MM.1S (cell line): ENCODE measurements at regions not wholly inside any gene's neighbourhood (a gene's known extent, or its start where the extent isn't known, plus 50 kb on each side); places are given as distances from the start of the nearest gene placed in this dataset.

Experiments used
- DNase-seq: peaks from one replicate; pipeline ENCODE4 v3.0.0-alpha.2; 2015
- H2AFZ ChIP-seq: fragments of 300-600 bp; sonication (generic); 2 replicates; pipeline ENCODE4 v1.6.0; 2016; ENCODE audit warnings: antibody characterized with exemption, low read length
- H3F3A ChIP-seq: fragments of 300-600 bp; sonication (generic); 2 replicates; pipeline ENCODE4 v1.6.1; 2016; ENCODE audit warnings: mild to moderate bottlenecking, antibody characterized with exemption, low read length, moderate library complexity, mixed read lengths; ENCODE audit not compliant: insufficient read depth
- H3K27ac ChIP-seq: fragments of 300-600 bp; sonication (generic); 2 replicates; pipeline ENCODE4 v1.5.1; 2016; ENCODE audit warnings: mild to moderate bottlenecking, low read length
- H3K27me3 ChIP-seq: fragments of 300-600 bp; sonication (generic); replicated peaks from 2 replicates; pipeline ENCODE4 v1.6.0; 2016; ENCODE audit warnings: low read length; ENCODE audit not compliant: insufficient read depth
- H3K36me3 ChIP-seq: fragments of 300-600 bp; sonication (generic); replicated peaks from 2 replicates; pipeline ENCODE4 v1.6.1; 2016; ENCODE audit warnings: mild to moderate bottlenecking, low read length, mixed read lengths; ENCODE audit not compliant: insufficient read depth
- H3K4me1 ChIP-seq: fragments of 300-600 bp; sonication (generic); 2 replicates; pipeline ENCODE4 v1.6.1; 2016; ENCODE audit warnings: low read length, mixed read lengths
- H3K4me2 ChIP-seq: fragments of 300-600 bp; sonication (generic); 2 replicates; pipeline ENCODE4 v1.6.0; 2016; ENCODE audit warnings: low read depth, low read length
- H3K4me3 ChIP-seq: fragments of 300-600 bp; sonication (generic); 2 replicates; pipeline ENCODE4 v1.5.1; 2016; ENCODE audit warnings: low read length, mixed read lengths
- H3K79me2 ChIP-seq: fragments of 300-600 bp; sonication (generic); 2 replicates; pipeline ENCODE4 v1.6.1; 2016; ENCODE audit warnings: mixed run types, low read length, mixed read lengths
- H3K9ac ChIP-seq: fragments of 300-600 bp; sonication (generic); 2 replicates; pipeline ENCODE4 v1.6.1; 2016; ENCODE audit warnings: low read length, mixed read lengths
- H3K9me2 ChIP-seq: fragments of 300-600 bp; sonication (generic); replicated peaks from 2 replicates; pipeline ENCODE4 v1.6.1; 2016; ENCODE audit warnings: mild to moderate bottlenecking, low read length, mixed read lengths; ENCODE audit not compliant: insufficient read depth
- H3K9me3 ChIP-seq: fragments of 300-600 bp; sonication (generic); replicated peaks from 2 replicates; pipeline ENCODE4 v1.6.1; 2016; ENCODE audit warnings: mild to moderate bottlenecking, low read length, mixed read lengths; ENCODE audit not compliant: insufficient read depth
- H4K20me1 ChIP-seq: fragments of 300-600 bp; sonication (generic); 2 replicates; pipeline ENCODE4 v1.6.1; 2016; ENCODE audit warnings: mild to moderate bottlenecking, low read length, moderate library complexity, mixed read lengths; ENCODE audit not compliant: insufficient read depth
- EZH2 ChIP-seq: fragments of 300-600 bp; sonication (generic); optimal IDR thresholded peaks from 2 replicates; pipeline ENCODE3; 2017; ENCODE audit warnings: low read depth, mild to moderate bottlenecking, antibody characterized with exemption, low read length, mixed read lengths
- EZH2phosphoT487 ChIP-seq: fragments of 300-600 bp; sonication (generic); IDR thresholded peaks from 2 replicates; pipeline ENCODE4 v1.6.1; 2018; ENCODE audit warnings: antibody characterized with exemption, low read length
- TF ChIP-seq, protein P1 (sequence below): fragments of 300-600 bp; sonication (generic); IDR thresholded peaks from 2 replicates; pipeline ENCODE4 v1.5.1; 2016; ENCODE audit warnings: antibody characterized with exemption, low read length, mixed read lengths

- Histone ChIP-seq H2AFZ (no peak overlapping the region), H3K27ac (no peak overlapping the region)
- no peak for DNase-seq
Observed at GRCh38 chr10:20343036-20343435, 526.8 kb downstream of the PLXDC2 start.

More at GRCh38 chr10:20343036-20343435, 526.8 kb downstream of the PLXDC2 start:
- H3K79me2 ChIP-seq = no peaks in the 10 kb centered on the region
- no peak overlapping the region for H3K4me2 ChIP-seq
- no peaks in the 10 kb centered on the region for H3F3A ChIP-seq
- no peak for TF ChIP-seq EZH2
- TF ChIP-seq EZH2phosphoT487 = no peak
- TF ChIP-seq, protein P1, sequence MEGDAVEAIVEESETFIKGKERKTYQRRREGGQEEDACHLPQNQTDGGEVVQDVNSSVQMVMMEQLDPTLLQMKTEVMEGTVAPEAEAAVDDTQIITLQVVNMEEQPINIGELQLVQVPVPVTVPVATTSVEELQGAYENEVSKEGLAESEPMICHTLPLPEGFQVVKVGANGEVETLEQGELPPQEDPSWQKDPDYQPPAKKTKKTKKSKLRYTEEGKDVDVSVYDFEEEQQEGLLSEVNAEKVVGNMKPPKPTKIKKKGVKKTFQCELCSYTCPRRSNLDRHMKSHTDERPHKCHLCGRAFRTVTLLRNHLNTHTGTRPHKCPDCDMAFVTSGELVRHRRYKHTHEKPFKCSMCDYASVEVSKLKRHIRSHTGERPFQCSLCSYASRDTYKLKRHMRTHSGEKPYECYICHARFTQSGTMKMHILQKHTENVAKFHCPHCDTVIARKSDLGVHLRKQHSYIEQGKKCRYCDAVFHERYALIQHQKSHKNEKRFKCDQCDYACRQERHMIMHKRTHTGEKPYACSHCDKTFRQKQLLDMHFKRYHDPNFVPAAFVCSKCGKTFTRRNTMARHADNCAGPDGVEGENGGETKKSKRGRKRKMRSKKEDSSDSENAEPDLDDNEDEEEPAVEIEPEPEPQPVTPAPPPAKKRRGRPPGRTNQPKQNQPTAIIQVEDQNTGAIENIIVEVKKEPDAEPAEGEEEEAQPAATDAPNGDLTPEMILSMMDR = no peak
- no peaks in the 10 kb centered on the region for H4K20me1 ChIP-seq
- no peak overlapping the region for H3K4me3 ChIP-seq
- no peak overlapping the region for H3K9ac ChIP-seq
- no peaks in the 10 kb centered on the region for H3K9me3 ChIP-seq
- H3K27me3 ChIP-seq = no peaks in the 10 kb centered on the region
- H3K36me3 ChIP-seq = no peaks in the 10 kb centered on the region
- H3K9me2 ChIP-seq = no peaks in the 10 kb centered on the region
- no peaks in the 10 kb centered on the region for H3K4me1 ChIP-seq
